Endothelial cell (in vitro differentiated cells): ENCODE measurements at regions not wholly inside any gene's neighbourhood (a gene's known extent, or its start where the extent isn't known, plus 50 kb on each side); places are given as distances from the start of the nearest gene placed in this dataset.
"Not testable (repeated sequence)": the region's sequence is repeated elsewhere in the genome, so short reads cannot be mapped to it uniquely, and the experiment has no call there.

Experiments
- DNase-seq: peaks from one replicate; pipeline ENCODE4 v3.0.0; 2021; ENCODE audit warnings: low spot score
- H3K27ac Mint-ChIP-seq: one replicate; pipeline ENCODE4 v1.8.0; 2021; ENCODE audit warnings: mixed read lengths, inconsistent platforms; ENCODE audit not compliant: unreplicated experiment
- H3K27me3 Mint-ChIP-seq: one replicate; pipeline ENCODE4 v1.8.0; 2021; ENCODE audit warnings: mild to moderate bottlenecking, moderate library complexity, mixed read lengths, inconsistent platforms; ENCODE audit not compliant: unreplicated experiment
- H3K36me3 Mint-ChIP-seq: one replicate; pipeline ENCODE4 v1.8.0; 2021; ENCODE audit warnings: mild to moderate bottlenecking, low read depth, mixed read lengths, inconsistent platforms; ENCODE audit not compliant: unreplicated experiment
- H3K4me1 Mint-ChIP-seq: one replicate; pipeline ENCODE4 v1.8.0; 2021; ENCODE audit warnings: mild to moderate bottlenecking, mixed read lengths, inconsistent platforms; ENCODE audit not compliant: unreplicated experiment
- H3K4me3 Mint-ChIP-seq: one replicate; pipeline ENCODE4 v1.8.0; 2021; ENCODE audit warnings: mild to moderate bottlenecking, mixed read lengths, inconsistent platforms; ENCODE audit not compliant: unreplicated experiment
- H3K9me3 Mint-ChIP-seq: one replicate; pipeline ENCODE4 v1.8.0; 2021; ENCODE audit warnings: mixed read lengths, inconsistent platforms; ENCODE audit not compliant: unreplicated experiment
- TF ChIP-seq, protein P1 (sequence below): fragments of 200-600 bp; sonication (generic); IDR thresholded peaks from one replicate; pipeline ENCODE4 v1.5.0; 2021; ENCODE audit warnings: antibody characterized with exemption; ENCODE audit not compliant: unreplicated experiment

DNA sequence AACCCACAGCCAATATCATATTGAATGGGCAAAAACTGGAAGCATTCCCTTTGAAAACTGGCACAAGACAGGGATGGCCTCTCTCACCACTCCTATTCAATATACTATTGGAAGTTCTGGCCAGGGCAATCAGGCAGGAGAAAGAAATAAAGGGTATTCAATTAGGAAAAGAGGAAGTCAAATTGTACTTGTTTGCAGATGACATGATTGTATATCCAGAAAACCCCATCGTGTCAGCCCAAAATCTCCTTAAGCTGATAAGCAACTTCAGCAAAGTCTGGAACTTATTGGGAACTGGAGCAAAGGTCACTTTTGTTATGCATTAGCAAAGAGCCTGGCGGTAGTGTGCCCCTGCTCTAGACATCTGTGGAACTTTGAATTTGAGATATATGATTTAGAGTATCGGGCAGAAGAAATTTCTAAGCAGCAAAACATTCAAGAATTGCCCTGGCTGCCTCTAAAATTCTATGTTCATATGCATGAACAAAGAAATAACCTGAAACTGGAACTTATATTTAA is 53.4 kb upstream of the PSMA1 start:
- H3K36me3 Mint-ChIP-seq, DNase-seq, H3K27me3 Mint-ChIP-seq, H3K9me3 Mint-ChIP-seq, H3K27ac Mint-ChIP-seq, H3K4me3 Mint-ChIP-seq, H3K4me1 Mint-ChIP-seq: not testable (repeated sequence)

DNA sequence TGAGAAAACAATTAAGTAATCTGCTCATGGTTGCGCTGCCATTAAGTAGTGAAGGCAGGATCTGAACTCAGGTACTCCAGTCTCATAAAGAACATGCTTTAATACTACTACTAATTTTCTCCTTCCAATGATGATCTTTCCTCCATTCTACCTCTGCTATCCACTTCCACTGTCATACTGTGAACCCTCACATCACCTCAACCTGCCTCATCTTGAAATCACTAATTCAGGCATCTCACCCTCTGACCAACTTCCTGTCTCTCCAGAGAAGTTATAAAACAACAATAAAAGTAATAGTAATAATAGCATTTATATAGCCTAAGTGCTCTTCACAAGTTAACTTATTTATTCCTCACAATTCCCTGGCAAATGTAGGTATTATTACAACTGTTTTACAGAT is 57.1 kb upstream of the PSMA1 start:
- TF ChIP-seq, protein P1, sequence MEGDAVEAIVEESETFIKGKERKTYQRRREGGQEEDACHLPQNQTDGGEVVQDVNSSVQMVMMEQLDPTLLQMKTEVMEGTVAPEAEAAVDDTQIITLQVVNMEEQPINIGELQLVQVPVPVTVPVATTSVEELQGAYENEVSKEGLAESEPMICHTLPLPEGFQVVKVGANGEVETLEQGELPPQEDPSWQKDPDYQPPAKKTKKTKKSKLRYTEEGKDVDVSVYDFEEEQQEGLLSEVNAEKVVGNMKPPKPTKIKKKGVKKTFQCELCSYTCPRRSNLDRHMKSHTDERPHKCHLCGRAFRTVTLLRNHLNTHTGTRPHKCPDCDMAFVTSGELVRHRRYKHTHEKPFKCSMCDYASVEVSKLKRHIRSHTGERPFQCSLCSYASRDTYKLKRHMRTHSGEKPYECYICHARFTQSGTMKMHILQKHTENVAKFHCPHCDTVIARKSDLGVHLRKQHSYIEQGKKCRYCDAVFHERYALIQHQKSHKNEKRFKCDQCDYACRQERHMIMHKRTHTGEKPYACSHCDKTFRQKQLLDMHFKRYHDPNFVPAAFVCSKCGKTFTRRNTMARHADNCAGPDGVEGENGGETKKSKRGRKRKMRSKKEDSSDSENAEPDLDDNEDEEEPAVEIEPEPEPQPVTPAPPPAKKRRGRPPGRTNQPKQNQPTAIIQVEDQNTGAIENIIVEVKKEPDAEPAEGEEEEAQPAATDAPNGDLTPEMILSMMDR, result no peak
- no peak overlapping the region for H3K4me3 Mint-ChIP-seq
- H3K27ac Mint-ChIP-seq, result no peak overlapping the region
- peaks cover 3% of the 10 kb centered on the region for H3K27me3 Mint-ChIP-seq
- H3K9me3 Mint-ChIP-seq, result no peaks in the 10 kb centered on the region
- DNase-seq, result no peak
- H3K36me3 Mint-ChIP-seq, result peaks cover 3% of the 10 kb centered on the region
- peaks cover 24% of the 10 kb centered on the region for H3K4me1 Mint-ChIP-seq

DNA sequence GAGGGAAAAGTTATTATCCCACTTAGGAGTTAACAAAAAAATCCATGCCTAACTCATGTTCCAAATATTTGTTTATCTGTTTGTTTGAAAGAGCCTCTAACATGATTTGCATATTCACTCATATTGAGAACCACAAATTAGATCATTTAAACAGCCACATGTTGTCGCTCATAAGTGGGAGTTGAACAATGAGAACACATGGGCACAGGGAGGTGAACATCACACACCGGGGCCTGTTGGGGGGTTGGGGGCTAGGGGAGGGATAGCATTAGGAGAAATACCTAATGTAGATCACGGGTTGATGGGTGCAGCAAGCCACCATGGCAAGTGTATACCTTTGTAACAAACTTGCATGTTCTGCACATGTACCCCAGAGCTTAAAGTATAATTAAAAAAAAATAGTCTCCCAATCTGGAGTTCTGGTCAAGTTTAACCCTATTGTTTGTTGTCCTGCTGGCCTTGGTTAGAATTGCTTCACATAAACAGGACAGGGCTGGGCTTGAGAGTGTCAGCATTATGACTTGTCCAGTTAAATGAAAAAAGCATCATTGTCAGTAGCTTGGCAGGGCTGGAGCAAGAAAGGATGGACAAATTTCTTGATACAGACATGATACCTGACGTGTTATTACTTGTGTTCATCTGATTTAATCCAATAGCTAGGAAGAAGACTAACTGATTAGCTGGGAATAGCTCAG is 57.8 kb upstream of the PSMA1 start:
- DNase-seq, result no peak
- Mint-ChIP-seq H3K27ac (peak overlapping the region; percentile 76), H3K36me3 (peaks cover 3% of the 10 kb centered on the region), H3K4me3 (no peak overlapping the region), H3K4me1 (peaks cover 24% of the 10 kb centered on the region), H3K27me3 (peaks cover 3% of the 10 kb centered on the region), H3K9me3 (no peaks in the 10 kb centered on the region)
- TF ChIP-seq, protein P1, result no peak

DNA sequence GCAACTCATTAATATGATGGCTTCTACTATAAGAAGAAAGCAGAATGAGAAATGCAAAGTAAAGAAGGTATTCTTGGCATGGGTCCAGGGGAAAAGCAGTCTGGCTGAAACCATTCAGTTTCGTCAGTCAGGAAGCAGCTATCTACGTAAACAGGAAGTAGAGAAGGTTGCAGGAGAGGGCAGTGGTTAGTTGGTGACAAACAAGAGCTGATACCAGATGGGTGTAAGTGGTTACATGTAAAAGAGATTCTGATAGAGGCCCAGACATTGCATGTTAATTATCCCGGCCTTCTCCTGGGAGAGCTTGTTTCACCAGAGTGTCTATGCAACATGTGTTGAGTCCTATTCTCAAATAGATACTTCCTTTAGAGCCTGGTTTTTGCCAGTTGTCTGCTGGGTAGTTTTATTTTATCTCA is 58.4 kb upstream of the PSMA1 start:
- H3K36me3 Mint-ChIP-seq, result peaks cover 3% of the 10 kb centered on the region
- H3K9me3 Mint-ChIP-seq, result no peaks in the 10 kb centered on the region
- no peak overlapping the region for H3K4me3 Mint-ChIP-seq
- H3K27me3 Mint-ChIP-seq, result peaks cover 3% of the 10 kb centered on the region
- H3K27ac Mint-ChIP-seq, result peak overlapping the region; percentile 76
- TF ChIP-seq, protein P1, result no peak
- DNase-seq, result peak; percentile 18
- peaks cover 28% of the 10 kb centered on the region for H3K4me1 Mint-ChIP-seq

DNA sequence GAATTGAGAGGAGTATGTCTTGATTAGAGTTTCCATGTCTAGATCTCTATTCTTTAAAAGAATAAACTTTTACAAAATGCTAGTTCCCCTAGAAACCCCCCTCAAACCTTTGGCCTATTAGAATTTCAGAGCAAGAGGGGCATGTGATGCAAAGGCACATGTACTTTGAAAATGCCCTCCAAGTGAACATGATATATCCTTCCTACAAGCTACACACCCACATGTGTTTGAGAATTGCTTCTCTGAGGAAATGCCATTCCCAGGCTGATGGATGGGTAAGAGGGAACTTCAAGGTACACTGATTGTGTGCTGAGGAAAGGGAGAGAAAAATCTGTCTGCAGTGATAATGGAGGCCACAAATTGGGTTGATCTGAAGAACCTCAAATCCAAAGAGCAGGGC is 59.5 kb upstream of the PSMA1 start:
- DNase-seq, result no peak
- Mint-ChIP-seq H3K36me3 (peaks cover 3% of the 10 kb centered on the region), H3K27me3 (peaks cover 3% of the 10 kb centered on the region), H3K27ac (no peak overlapping the region), H3K4me1 (peaks cover 31% of the 10 kb centered on the region), H3K9me3 (no peaks in the 10 kb centered on the region), H3K4me3 (no peak overlapping the region)
- TF ChIP-seq, protein P1, result no peak
